ENCODE measurements at regions not wholly inside any gene's neighbourhood (a gene's known extent, or its start where the extent isn't known, plus 50 kb on each side); places are given as distances from the start of the nearest gene placed in this dataset.

- H3K4me3 ChIP-seq, result no peak overlapping the region
- TF ChIP-seq POLR2AphosphoS5 (IDR thresholded peaks at IDR 0.05), result no peak
- H3K27me3 ChIP-seq, result no peaks in the 10 kb centered on the region
- H3K27ac ChIP-seq, result no peak overlapping the region
- peak in 1 of 2 donors; percentile 40 for DNase-seq
- no peaks in the 10 kb centered on the region for H3K36me3 ChIP-seq
- intact Hi-C loops (cut with DNase I; ENCODE audit: low total_unique reads), result no loop called here
- WGBS, 5 donors, result 53 to 63% (median 55%) methylated on average over 12 of the region's 12 CpGs
- peaks cover 0 to 6% (median 2%) of the 10 kb centered on the region in 4 donors for H3K4me1 ChIP-seq
- H3K9me3 ChIP-seq, result no peaks in the 10 kb centered on the region
These were observed 856.4 kb downstream of the RNF144A start for GRCh38 chr2:7773362-7774360.

DNA sequence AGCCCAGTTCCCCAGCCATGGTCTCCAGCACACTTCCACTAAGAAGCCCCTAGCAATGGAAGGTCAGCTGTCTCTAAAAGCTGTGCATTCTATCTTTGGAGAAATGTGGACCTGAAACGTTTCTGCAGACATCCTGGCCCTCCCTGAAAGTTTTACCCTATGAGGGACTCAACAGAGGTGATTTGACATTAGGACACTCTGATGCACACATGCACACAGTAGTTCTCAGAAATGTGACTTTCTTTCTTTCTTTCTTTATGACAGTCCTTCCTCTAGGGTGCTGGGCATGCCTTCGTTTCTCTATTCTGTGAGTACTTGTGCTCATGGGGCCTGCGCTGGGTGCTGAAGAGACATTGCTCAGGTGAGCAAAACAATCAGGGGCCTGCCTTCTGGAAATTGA is 857.3 kb downstream of the RNF144A start:
- H3K27ac ChIP-seq, result no peak overlapping the region
- WGBS, 5 donors, result 73 to 87% (median 77%) methylated on average over 3 of the region's 3 CpGs
- no peak for DNase-seq

GRCh38 chr2:7777668-7778067 is 860.5 kb downstream of the RNF144A start:
- Histone ChIP-seq H3K9me3 (no peaks in the 10 kb centered on the region), H3K4me1 (peaks cover 0 to 6% (median 2%) of the 10 kb centered on the region in 4 donors), H3K27ac (no peak overlapping the region), H3K36me3 (no peaks in the 10 kb centered on the region), H3K4me3 (no peak overlapping the region), H3K27me3 (no peaks in the 10 kb centered on the region)
- DNase-seq, result no peak
- 67 to 85% (median 72%) methylated on average over 3 of the region's 3 CpGs for WGBS, 5 donors
- no peak for TF ChIP-seq EP300 (IDR thresholded peaks at IDR 0.05)
- TF ChIP-seq POLR2A (IDR thresholded peaks at IDR 0.05), result no peak
- no peak for TF ChIP-seq POLR2AphosphoS5 (IDR thresholded peaks at IDR 0.05)
- TF ChIP-seq, protein P1, sequence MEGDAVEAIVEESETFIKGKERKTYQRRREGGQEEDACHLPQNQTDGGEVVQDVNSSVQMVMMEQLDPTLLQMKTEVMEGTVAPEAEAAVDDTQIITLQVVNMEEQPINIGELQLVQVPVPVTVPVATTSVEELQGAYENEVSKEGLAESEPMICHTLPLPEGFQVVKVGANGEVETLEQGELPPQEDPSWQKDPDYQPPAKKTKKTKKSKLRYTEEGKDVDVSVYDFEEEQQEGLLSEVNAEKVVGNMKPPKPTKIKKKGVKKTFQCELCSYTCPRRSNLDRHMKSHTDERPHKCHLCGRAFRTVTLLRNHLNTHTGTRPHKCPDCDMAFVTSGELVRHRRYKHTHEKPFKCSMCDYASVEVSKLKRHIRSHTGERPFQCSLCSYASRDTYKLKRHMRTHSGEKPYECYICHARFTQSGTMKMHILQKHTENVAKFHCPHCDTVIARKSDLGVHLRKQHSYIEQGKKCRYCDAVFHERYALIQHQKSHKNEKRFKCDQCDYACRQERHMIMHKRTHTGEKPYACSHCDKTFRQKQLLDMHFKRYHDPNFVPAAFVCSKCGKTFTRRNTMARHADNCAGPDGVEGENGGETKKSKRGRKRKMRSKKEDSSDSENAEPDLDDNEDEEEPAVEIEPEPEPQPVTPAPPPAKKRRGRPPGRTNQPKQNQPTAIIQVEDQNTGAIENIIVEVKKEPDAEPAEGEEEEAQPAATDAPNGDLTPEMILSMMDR (IDR thresholded peaks at IDR 0.05), result no peak
- intact Hi-C loops (cut with DNase I; ENCODE audit: low total_unique reads), result no loop called here

More for the DNA sequence above, 857.3 kb downstream of the RNF144A start:
- no peak for TF ChIP-seq EP300 (IDR thresholded peaks at IDR 0.05)
- no peak for TF ChIP-seq POLR2AphosphoS5 (IDR thresholded peaks at IDR 0.05)
- TF ChIP-seq, protein P1 (IDR thresholded peaks at IDR 0.05), result no peak
- TF ChIP-seq POLR2A (IDR thresholded peaks at IDR 0.05), result no peak
- Histone ChIP-seq H3K4me3 (no peak overlapping the region), H3K4me1 (peaks cover 0 to 6% (median 2%) of the 10 kb centered on the region in 4 donors), H3K9me3 (no peaks in the 10 kb centered on the region), H3K36me3 (no peaks in the 10 kb centered on the region), H3K27me3 (no peaks in the 10 kb centered on the region)
- intact Hi-C loops (cut with DNase I; ENCODE audit: low total_unique reads), result no loop called here

DNA sequence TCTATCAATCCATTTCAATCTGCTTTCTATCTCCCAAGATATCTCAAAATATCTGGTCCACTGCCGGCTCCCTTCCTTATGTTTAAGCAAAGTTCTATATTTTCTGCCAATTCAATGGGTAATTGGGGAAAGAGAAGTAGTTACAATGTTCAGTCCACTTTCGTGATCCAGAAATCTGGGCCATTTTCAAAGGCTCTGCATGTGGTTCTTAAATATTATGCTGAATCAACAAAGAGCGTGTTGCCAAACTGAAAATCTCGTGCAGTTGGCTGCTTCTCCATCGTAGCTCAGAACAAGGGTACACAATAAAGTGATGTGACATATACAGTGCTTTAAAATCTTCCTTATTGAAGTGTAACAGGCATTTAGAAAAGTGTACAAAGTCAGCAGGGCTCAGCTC is 863.1 kb downstream of the RNF144A start:
- Histone ChIP-seq H3K27me3 (no peaks in the 10 kb centered on the region), H3K36me3 (no peaks in the 10 kb centered on the region), H3K4me3 (no peak overlapping the region), H3K27ac (no peak overlapping the region), H3K9me3 (no peaks in the 10 kb centered on the region), H3K4me1 (no peaks in the 10 kb centered on the region)
- peak in 1 of 2 donors; percentile 23 for DNase-seq
- TF ChIP-seq POLR2A (IDR thresholded peaks at IDR 0.05), result no peak
- TF ChIP-seq, protein P1 (IDR thresholded peaks at IDR 0.05), result no peak
- TF ChIP-seq POLR2AphosphoS5 (IDR thresholded peaks at IDR 0.05), result no peak
- no peak for TF ChIP-seq EP300 (IDR thresholded peaks at IDR 0.05)
- WGBS, 5 donors, result 61 to 73% (median 68%) methylated on average over 5 of the region's 5 CpGs
- intact Hi-C loops (cut with DNase I; ENCODE audit: low total_unique reads), result no loop called here

DNA sequence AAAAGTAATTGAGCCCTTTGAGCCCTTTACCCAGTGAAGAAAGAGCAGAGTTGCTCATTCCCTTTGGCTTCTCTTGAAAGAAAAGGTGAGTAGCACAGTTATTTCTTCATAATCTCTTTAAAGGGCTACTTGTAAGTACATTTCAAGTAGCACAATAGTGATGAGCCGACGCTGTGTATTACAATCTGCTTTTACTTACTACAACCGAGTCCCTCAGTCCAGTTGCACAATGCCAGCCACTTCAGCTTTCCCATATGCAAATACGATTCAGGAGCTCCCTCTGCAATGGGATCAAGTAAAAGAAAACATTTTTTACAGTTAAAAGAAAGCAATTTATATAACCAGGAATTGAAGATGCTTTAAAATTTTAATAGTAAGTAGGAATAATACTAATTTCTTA is 868.5 kb downstream of the RNF144A start:
- no peaks in the 10 kb centered on the region for H3K9me3 ChIP-seq
- no peaks in the 10 kb centered on the region for H3K27me3 ChIP-seq
- no peaks in the 10 kb centered on the region for H3K36me3 ChIP-seq
- H3K27ac ChIP-seq, result no peak overlapping the region
- no peaks in the 10 kb centered on the region for H3K4me1 ChIP-seq
- no peak overlapping the region for H3K4me3 ChIP-seq
- intact Hi-C loops (cut with DNase I; ENCODE audit: low total_unique reads), result no loop called here
- no peak for DNase-seq
- WGBS, 5 donors, result 91 to 96% (median 94%) methylated on average over 4 of the region's 4 CpGs
- TF ChIP-seq POLR2AphosphoS5 (IDR thresholded peaks at IDR 0.05) (no peak), EP300 (IDR thresholded peaks at IDR 0.05) (no peak), POLR2A (IDR thresholded peaks at IDR 0.05) (no peak)
- TF ChIP-seq, protein P1 (IDR thresholded peaks at IDR 0.05), result no peak
